ENCODE measurements at regions not wholly inside any gene's neighbourhood (a gene's known extent, or its start where the extent isn't known, plus 50 kb on each side); places are given as distances from the start of the nearest gene placed in this dataset.
"Not testable (repeated sequence)": the region's sequence is repeated elsewhere in the genome, so short reads cannot be mapped to it uniquely, and the experiment has no call there.

- no peak for DNase-seq (ENCODE audit: low read depth in 2 of 2)
These were observed 772.7 kb downstream of the SEMA5A start for GRCh38 chr5:8773046-8773615.

- DNase-seq (ENCODE audit: low read depth in 2 of 2): no peak
These were observed 761.2 kb downstream of the SEMA5A start for GRCh38 chr5:8784692-8785091.

GRCh38 chr5:8788246-8788645, 757.6 kb downstream of the SEMA5A start:
- no peak for DNase-seq (ENCODE audit: low read depth in 2 of 2)

- no peak for DNase-seq (ENCODE audit: low read depth in 2 of 2)
These were observed 740.2 kb downstream of the SEMA5A start for GRCh38 chr5:8805653-8806052.

GRCh38 chr5:8807636-8808035, 738.2 kb downstream of the SEMA5A start:
- DNase-seq (ENCODE audit: low read depth in 2 of 2): no peak

GRCh38 chr5:8811581-8811980, 734.3 kb downstream of the SEMA5A start:
- DNase-seq (ENCODE audit: low read depth in 2 of 2): no peak

- DNase-seq (ENCODE audit: low read depth in 2 of 2): no peak
These were observed 732.7 kb downstream of the SEMA5A start for GRCh38 chr5:8813180-8813579.

- no peak for DNase-seq (ENCODE audit: low read depth in 2 of 2)
These were observed 731.8 kb downstream of the SEMA5A start for GRCh38 chr5:8814105-8814504.

GRCh38 chr5:8824371-8824770, 721.5 kb downstream of the SEMA5A start:
- no peak for DNase-seq (ENCODE audit: low read depth in 2 of 2)

GRCh38 chr5:8825139-8825757, 720.6 kb downstream of the SEMA5A start:
- DNase-seq (ENCODE audit: low read depth in 2 of 2): no peak

- DNase-seq (ENCODE audit: low read depth in 2 of 2): no peak
These were observed 719.4 kb downstream of the SEMA5A start for GRCh38 chr5:8826508-8826907.

- DNase-seq (ENCODE audit: low read depth in 2 of 2): no peak
These were observed 718.2 kb downstream of the SEMA5A start for GRCh38 chr5:8827696-8828095.

- no peak for DNase-seq (ENCODE audit: low read depth in 2 of 2)
These were observed 717.1 kb downstream of the SEMA5A start for GRCh38 chr5:8828596-8829322.

- no peak for DNase-seq (ENCODE audit: low read depth in 2 of 2)
These were observed 716.4 kb downstream of the SEMA5A start for GRCh38 chr5:8829323-8830029.

GRCh38 chr5:8831251-8831650, 714.6 kb downstream of the SEMA5A start:
- no peak for DNase-seq (ENCODE audit: low read depth in 2 of 2)

GRCh38 chr5:8831854-8832253, 714.0 kb downstream of the SEMA5A start:
- no peak for DNase-seq (ENCODE audit: low read depth in 2 of 2)

- DNase-seq (ENCODE audit: low read depth in 2 of 2): no peak
These were observed 706.4 kb downstream of the SEMA5A start for GRCh38 chr5:8839361-8840055.

GRCh38 chr5:8840237-8840636, 705.6 kb downstream of the SEMA5A start:
- DNase-seq (ENCODE audit: low read depth in 2 of 2): no peak

GRCh38 chr5:8840746-8841145, 705.1 kb downstream of the SEMA5A start:
- DNase-seq (ENCODE audit: low read depth in 2 of 2): not testable (repeated sequence)

GRCh38 chr5:8842971-8843551, 702.8 kb downstream of the SEMA5A start:
- no peak for DNase-seq (ENCODE audit: low read depth in 2 of 2)

- no peak for DNase-seq (ENCODE audit: low read depth in 2 of 2)
These were observed 702.1 kb downstream of the SEMA5A start for GRCh38 chr5:8843771-8844170.

GRCh38 chr5:8844206-8844605, 701.7 kb downstream of the SEMA5A start:
- no peak for DNase-seq (ENCODE audit: low read depth in 2 of 2)
